ENCODE measurements at regions not wholly inside any gene's neighbourhood (a gene's known extent, or its start where the extent isn't known, plus 50 kb on each side); places are given as distances from the start of the nearest gene placed in this dataset.

- Mint-ChIP-seq H3K4me3 (no peak overlapping the region), H3K4me1 (ENCODE audit: low read depth in 2 of 2) (no peaks in the 10 kb centered on the region), H3K27ac (no peak overlapping the region), H3K27me3 (peaks cover 0 to 11% of the 10 kb centered on the region in 2 donors), H3K36me3 (ENCODE audit: insufficient read depth) (no peaks in the 10 kb centered on the region), H3K9me3 (peaks cover 14 to 48% of the 10 kb centered on the region in 2 donors)
- ATAC-seq (replicated peaks), result no peak
- no peak for DNase-seq
Observed at GRCh38 chr9:16202221-16202620, 649.4 kb downstream of the CCDC171 start.

- H3K4me1 Mint-ChIP-seq (ENCODE audit: low read depth in 2 of 2), result no peaks in the 10 kb centered on the region
- no peaks in the 10 kb centered on the region for H3K36me3 Mint-ChIP-seq (ENCODE audit: insufficient read depth)
- no peak overlapping the region for H3K4me3 Mint-ChIP-seq
- H3K9me3 Mint-ChIP-seq, result peaks cover 14 to 41% of the 10 kb centered on the region in 2 donors
- peaks cover 0 to 11% of the 10 kb centered on the region in 2 donors for H3K27me3 Mint-ChIP-seq
- DNase-seq, result no peak
- no peak overlapping the region for H3K27ac Mint-ChIP-seq
- ATAC-seq (replicated peaks), result no peak
Observed at GRCh38 chr9:16202914-16203728, 650.3 kb downstream of the CCDC171 start.

DNA sequence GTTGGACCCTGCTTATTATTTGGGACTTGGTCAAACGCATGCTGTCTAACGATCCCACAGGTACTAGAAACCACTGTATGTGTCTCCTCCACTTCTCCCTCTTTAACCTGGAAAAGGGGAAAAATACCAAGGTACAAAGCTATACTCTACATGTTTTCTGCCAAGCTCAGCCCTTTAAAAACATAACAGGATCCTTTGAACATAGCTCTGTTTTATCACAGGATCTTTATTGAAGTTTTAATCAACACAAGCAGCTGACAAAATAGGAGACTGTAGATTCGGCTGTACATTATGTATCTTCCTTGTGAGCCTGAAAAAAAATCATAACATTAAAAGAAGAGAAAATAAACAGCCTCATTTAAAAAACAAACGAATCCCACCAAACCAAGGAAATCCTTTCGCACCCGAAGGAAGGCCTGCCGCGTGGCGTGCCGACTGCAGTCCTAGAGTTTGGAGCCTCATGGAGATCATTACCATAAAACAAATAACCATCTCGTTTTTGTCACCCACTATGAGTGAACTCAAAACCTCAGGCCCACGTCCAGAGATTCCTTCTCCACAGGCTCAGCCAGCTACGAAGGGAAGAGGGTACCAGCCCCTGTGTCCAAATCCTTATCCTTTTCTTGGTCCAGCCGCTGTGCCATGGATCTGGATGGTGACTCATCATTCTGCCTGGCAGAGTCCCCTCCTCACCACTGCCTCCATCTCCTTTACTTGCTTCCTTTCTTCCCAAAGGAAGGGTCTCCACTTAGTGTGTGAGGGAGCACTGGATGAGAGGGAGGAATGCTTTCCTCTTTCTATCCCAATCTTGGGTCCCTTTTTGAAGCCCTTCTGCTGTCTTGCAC lies 651.1 kb downstream of the CCDC171 start:
- DNase-seq, result no peak
- Mint-ChIP-seq H3K9me3 (peaks cover 14 to 39% of the 10 kb centered on the region in 2 donors), H3K4me3 (no peak overlapping the region), H3K27ac (no peak overlapping the region), H3K27me3 (peaks cover 0 to 11% of the 10 kb centered on the region in 2 donors), H3K4me1 (ENCODE audit: low read depth in 2 of 2) (no peaks in the 10 kb centered on the region), H3K36me3 (ENCODE audit: insufficient read depth) (no peaks in the 10 kb centered on the region)
- no peak for ATAC-seq (replicated peaks)

DNA sequence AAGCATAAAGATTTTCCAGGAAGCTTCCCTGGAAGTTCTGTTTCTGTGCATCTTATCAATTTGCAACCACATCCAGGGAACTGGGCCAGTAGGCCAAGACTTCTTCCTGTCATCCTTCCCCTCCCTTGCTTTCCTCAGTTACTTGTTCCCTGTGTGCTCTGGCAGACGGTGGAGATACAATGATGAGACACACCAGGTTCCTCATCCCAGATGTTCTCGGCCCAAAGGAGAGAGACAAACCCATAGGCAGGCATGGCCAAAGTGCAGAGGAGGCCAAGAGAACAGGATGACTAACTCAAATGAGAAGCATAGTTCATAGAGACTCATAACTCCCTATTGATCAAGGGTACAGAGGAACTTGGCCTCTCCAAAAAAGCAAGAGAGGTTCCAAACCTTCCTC lies 652.6 kb downstream of the CCDC171 start:
- Mint-ChIP-seq H3K27me3 (peaks cover 0 to 11% of the 10 kb centered on the region in 2 donors), H3K27ac (no peak overlapping the region), H3K4me3 (no peak overlapping the region), H3K4me1 (ENCODE audit: low read depth in 2 of 2) (no peaks in the 10 kb centered on the region), H3K9me3 (peaks cover 14 to 39% of the 10 kb centered on the region in 2 donors), H3K36me3 (ENCODE audit: insufficient read depth) (no peaks in the 10 kb centered on the region)
- ATAC-seq (replicated peaks) (no peak), DNase-seq (no peak)

DNA sequence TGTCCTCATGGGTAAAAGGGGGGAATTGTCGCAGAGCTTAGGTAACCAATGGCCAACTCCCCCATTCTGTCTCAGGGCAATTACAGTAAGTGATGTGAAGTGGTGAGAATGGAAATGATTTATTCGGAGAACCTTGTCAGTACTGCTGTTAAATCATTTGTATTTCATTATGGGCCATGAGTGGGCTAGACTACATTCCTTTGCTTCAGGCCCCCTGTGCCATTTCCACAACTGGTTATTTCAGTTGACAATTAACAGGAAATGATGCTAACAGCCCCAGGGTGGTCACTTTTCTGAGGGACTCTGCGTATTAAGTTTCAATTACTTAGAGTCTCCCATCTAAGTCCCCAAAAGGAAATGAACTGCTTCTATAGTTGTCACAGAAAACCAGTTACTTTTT lies 653.7 kb downstream of the CCDC171 start:
- no peak overlapping the region for H3K27ac Mint-ChIP-seq
- H3K4me3 Mint-ChIP-seq, result no peak overlapping the region
- no peaks in the 10 kb centered on the region for H3K4me1 Mint-ChIP-seq (ENCODE audit: low read depth in 2 of 2)
- no peak for ATAC-seq (replicated peaks)
- peaks cover 0 to 11% of the 10 kb centered on the region in 2 donors for H3K27me3 Mint-ChIP-seq
- H3K9me3 Mint-ChIP-seq, result peaks cover 12 to 35% of the 10 kb centered on the region in 2 donors
- no peaks in the 10 kb centered on the region for H3K36me3 Mint-ChIP-seq (ENCODE audit: insufficient read depth)
- DNase-seq, result no peak

DNA sequence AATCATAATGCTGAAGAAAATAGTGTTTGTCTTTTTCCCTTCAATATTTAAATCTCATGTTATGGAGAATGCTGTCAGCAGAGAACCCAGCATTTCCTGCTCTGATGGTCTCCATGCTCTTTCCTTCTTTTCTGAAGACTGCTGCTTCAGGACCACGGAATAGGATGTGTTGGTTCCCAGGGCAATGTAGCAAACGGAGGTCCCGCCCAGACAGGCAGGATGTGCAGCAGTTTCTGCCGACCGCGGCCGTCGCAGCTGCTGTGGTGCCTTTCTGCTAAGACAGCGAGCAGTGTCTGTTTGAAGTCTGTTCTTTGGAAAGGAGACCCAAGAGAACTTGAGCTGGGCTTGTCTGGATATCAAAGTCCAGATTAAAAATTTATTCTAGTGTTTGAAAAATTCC lies 654.3 kb downstream of the CCDC171 start:
- H3K27ac Mint-ChIP-seq, result no peak overlapping the region
- no peaks in the 10 kb centered on the region for H3K36me3 Mint-ChIP-seq (ENCODE audit: insufficient read depth)
- H3K27me3 Mint-ChIP-seq, result peaks cover 0 to 11% of the 10 kb centered on the region in 2 donors
- DNase-seq (no peak), ATAC-seq (replicated peaks) (no peak)
- peaks cover 15 to 35% of the 10 kb centered on the region in 2 donors for H3K9me3 Mint-ChIP-seq
- no peaks in the 10 kb centered on the region for H3K4me1 Mint-ChIP-seq (ENCODE audit: low read depth in 2 of 2)
- H3K4me3 Mint-ChIP-seq, result no peak overlapping the region

- Mint-ChIP-seq H3K27me3 (peaks cover 0 to under 1% of the 10 kb centered on the region in 2 donors), H3K4me3 (no peak overlapping the region), H3K4me1 (ENCODE audit: low read depth in 2 of 2) (no peaks in the 10 kb centered on the region), H3K27ac (no peak overlapping the region), H3K36me3 (ENCODE audit: insufficient read depth) (no peaks in the 10 kb centered on the region), H3K9me3 (peaks cover 6 to 12% of the 10 kb centered on the region in 2 donors)
- DNase-seq (no peak), ATAC-seq (replicated peaks) (no peak)
Observed at GRCh38 chr9:16210440-16210839, 657.6 kb downstream of the CCDC171 start.

GRCh38 chr9:16211946-16212345 lies 658.5 kb downstream of the BNC2 start:
- Mint-ChIP-seq H3K36me3 (ENCODE audit: insufficient read depth) (no peaks in the 10 kb centered on the region), H3K27me3 (no peaks in the 10 kb centered on the region), H3K4me1 (ENCODE audit: low read depth in 2 of 2) (no peaks in the 10 kb centered on the region), H3K9me3 (peaks cover 3 to 8% of the 10 kb centered on the region in 2 donors), H3K4me3 (no peak overlapping the region), H3K27ac (no peak overlapping the region)
- DNase-seq, result no peak
- ATAC-seq (replicated peaks), result no peak

DNA sequence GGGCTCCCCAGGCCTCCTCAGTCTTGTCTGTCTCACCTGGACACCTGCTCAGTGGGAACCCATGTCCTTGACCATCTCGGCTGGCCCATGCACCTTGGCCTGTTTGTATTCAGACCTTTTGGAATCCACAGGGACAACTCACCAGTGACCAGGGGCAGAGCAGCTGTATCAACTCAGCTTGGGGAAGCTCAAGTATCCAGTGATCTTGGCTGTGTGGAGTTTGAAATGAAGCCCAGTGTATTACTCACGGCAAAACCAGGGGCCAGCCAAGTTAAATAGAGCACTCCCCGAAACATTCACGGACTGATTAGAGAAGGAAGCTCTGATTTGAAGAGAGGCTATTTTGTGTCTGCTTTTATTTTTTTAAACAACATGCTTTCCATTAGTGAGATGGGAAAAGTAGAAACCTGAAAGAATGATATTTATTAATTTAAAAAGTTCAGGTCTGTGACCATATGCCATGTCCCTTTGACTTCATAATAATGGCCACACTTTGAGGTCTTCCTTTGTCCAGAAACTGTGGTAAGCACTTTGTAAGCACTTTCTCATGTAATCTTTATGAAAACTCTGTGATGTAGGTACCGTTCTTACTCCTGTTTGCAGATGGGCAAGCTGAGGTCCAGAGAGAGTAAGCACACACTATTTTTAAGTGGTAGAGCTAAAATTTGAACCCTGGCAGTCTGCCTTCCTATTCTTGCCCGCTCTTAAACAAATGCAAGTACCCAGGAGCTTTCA lies 656.5 kb downstream of the BNC2 start:
- DNase-seq, result no peak
- peaks cover 3 to 8% of the 10 kb centered on the region in 2 donors for H3K9me3 Mint-ChIP-seq
- ATAC-seq (replicated peaks), result no peak
- no peaks in the 10 kb centered on the region for H3K27me3 Mint-ChIP-seq
- H3K4me1 Mint-ChIP-seq (ENCODE audit: low read depth in 2 of 2), result no peaks in the 10 kb centered on the region
- H3K27ac Mint-ChIP-seq, result no peak overlapping the region
- H3K36me3 Mint-ChIP-seq (ENCODE audit: insufficient read depth), result no peaks in the 10 kb centered on the region
- H3K4me3 Mint-ChIP-seq, result no peak overlapping the region

GRCh38 chr9:16214677-16215352 lies 655.7 kb downstream of the BNC2 start:
- H3K4me1 Mint-ChIP-seq (ENCODE audit: low read depth in 2 of 2), result no peaks in the 10 kb centered on the region

DNA sequence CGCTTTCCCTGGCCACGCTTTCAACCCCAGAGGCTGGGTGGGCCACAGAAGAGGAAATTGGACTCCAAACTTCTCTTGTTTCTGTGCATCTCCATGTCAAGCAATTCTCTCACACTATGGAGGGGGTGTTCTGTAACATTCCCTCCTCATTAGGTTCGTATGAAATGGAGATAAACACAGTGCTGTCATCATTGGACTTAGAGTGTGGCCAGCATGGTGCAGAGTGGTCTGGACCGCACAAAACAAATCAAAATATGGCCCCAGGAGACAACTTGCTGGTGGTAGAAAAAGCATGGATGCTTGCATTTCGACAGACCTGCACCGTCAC lies 655.2 kb downstream of the BNC2 start:
- H3K27ac Mint-ChIP-seq, result no peak overlapping the region
- no peaks in the 10 kb centered on the region for H3K27me3 Mint-ChIP-seq
- no peaks in the 10 kb centered on the region for H3K36me3 Mint-ChIP-seq (ENCODE audit: insufficient read depth)
- H3K9me3 Mint-ChIP-seq, result peaks cover 3 to 8% of the 10 kb centered on the region in 2 donors
- DNase-seq, result no peak
- no peak for ATAC-seq (replicated peaks)
- H3K4me1 Mint-ChIP-seq (ENCODE audit: low read depth in 2 of 2), result no peaks in the 10 kb centered on the region
- H3K4me3 Mint-ChIP-seq, result no peak overlapping the region

More at GRCh38 chr9:16214677-16215352, 655.7 kb downstream of the BNC2 start:
- Mint-ChIP-seq H3K27ac (no peak overlapping the region), H3K4me3 (no peak overlapping the region), H3K36me3 (ENCODE audit: insufficient read depth) (no peaks in the 10 kb centered on the region), H3K27me3 (no peaks in the 10 kb centered on the region), H3K9me3 (peaks cover 3 to 8% of the 10 kb centered on the region in 2 donors)
- DNase-seq (no peak), ATAC-seq (replicated peaks) (no peak)

- no peak overlapping the region for H3K27ac Mint-ChIP-seq
- H3K4me1 Mint-ChIP-seq (ENCODE audit: low read depth in 2 of 2), result no peaks in the 10 kb centered on the region
- no peak for ATAC-seq (replicated peaks)
- no peaks in the 10 kb centered on the region for H3K36me3 Mint-ChIP-seq (ENCODE audit: insufficient read depth)
- no peaks in the 10 kb centered on the region for H3K27me3 Mint-ChIP-seq
- H3K4me3 Mint-ChIP-seq, result no peak overlapping the region
- H3K9me3 Mint-ChIP-seq, result no peaks in the 10 kb centered on the region
- DNase-seq, result no peak
Observed at GRCh38 chr9:16217943-16218701, 652.3 kb downstream of the BNC2 start.
